Naive thymus-derived CD4-positive, alpha-beta T cell (primary cell): ENCODE measurements at regions not wholly inside any gene's neighbourhood (a gene's known extent, or its start where the extent isn't known, plus 50 kb on each side); places are given as distances from the start of the nearest gene placed in this dataset.

Source experiments
- ATAC-seq: fragments of 150-1000 bp; cut with Tn5 transposase; 2 replicates; pipeline ENCODE4 v1.10.0; 2021; ENCODE audit warnings: mild to moderate bottlenecking, moderate library complexity
- CTCF ChIA-PET: fragments of 350-600 bp; sonication (Branson Sonifier 250); formaldehyde crosslinking; loops from one replicate; lab custom pipeline; 2021; ENCODE audit warnings: antibody characterized with exemption; lab: Charles Lee
- POLR2A ChIA-PET: fragments of 350-600 bp; sonication (Branson Sonifier 250); formaldehyde crosslinking; loops from one replicate; lab custom pipeline; 2021; ENCODE audit warnings: antibody characterized with exemption, inconsistent platforms; lab: Charles Lee
- DNase-seq, 9 donors: peaks; one replicate each; pipeline versions ENCODE4 v3.0.0 to v3.0.0-alpha.2; 2020 to 2022; ENCODE audit warnings: mixed read lengths in 1 of 9
- H3K27ac ChIP-seq: one replicate; pipeline ENCODE4 v1.7.0; 2013; ENCODE audit warnings: mild to moderate bottlenecking, low read depth, low read length, moderate library complexity
- H3K27me3 ChIP-seq, 2 donors: one replicate each; pipeline ENCODE4 v1.7.0; 2013; ENCODE audit warnings: low read length in 2 of 2, mild to moderate bottlenecking in 2 of 2, moderate library complexity in 2 of 2; ENCODE audit not compliant: control insufficient read depth in 2 of 2, insufficient read depth in 2 of 2
- H3K36me3 ChIP-seq, 3 experiments: 1 replicate in 2 of 3; 2 replicates in 1 of 3; pipeline ENCODE4 v1.7.0; 2013; ENCODE audit warnings: low read length in 3 of 3, mild to moderate bottlenecking in 3 of 3, moderate library complexity in 1 of 3; ENCODE audit not compliant: insufficient read depth in 3 of 3, control insufficient read depth in 2 of 3
- H3K4me1 ChIP-seq, 2 donors: one replicate each; pipeline ENCODE4 v1.7.0; 2013; ENCODE audit warnings: low read length in 2 of 2, mild to moderate bottlenecking in 2 of 2, moderate library complexity in 1 of 2; ENCODE audit not compliant: control insufficient read depth in 2 of 2, insufficient read depth in 2 of 2
- H3K4me3 ChIP-seq: 2 replicates; pipeline ENCODE4 v1.7.0; 2013; ENCODE audit warnings: mild to moderate bottlenecking, low read length
- H3K9me3 ChIP-seq, 3 experiments: 1 replicate in 2 of 3; 2 replicates in 1 of 3; pipeline ENCODE4 v1.7.0; 2013; ENCODE audit warnings: low read length in 3 of 3; ENCODE audit not compliant: control insufficient read depth in 2 of 3
- H3K27ac Mint-ChIP-seq, 9 donors: one replicate each; pipeline ENCODE4 v1.8.0; 2020 to 2022; ENCODE audit warnings: mixed read lengths in 9 of 9, mild to moderate bottlenecking in 8 of 9, moderate library complexity in 5 of 9, inconsistent platforms in 2 of 9
- H3K27me3 Mint-ChIP-seq, 5 donors: one replicate each; pipeline ENCODE4 v1.8.0; 2021 to 2022; ENCODE audit warnings: mixed read lengths in 5 of 5, mild to moderate bottlenecking in 1 of 5
- H3K36me3 Mint-ChIP-seq, 5 donors: one replicate each; pipeline ENCODE4 v1.8.0; 2020 to 2022; ENCODE audit warnings: mixed read lengths in 5 of 5, mild to moderate bottlenecking in 3 of 5, inconsistent platforms in 1 of 5
- H3K4me1 Mint-ChIP-seq, 7 donors: one replicate each; pipeline ENCODE4 v1.8.0; 2020 to 2022; ENCODE audit warnings: mixed read lengths in 7 of 7, mild to moderate bottlenecking in 3 of 7, inconsistent platforms in 1 of 7
- H3K4me3 Mint-ChIP-seq, 10 donors: one replicate each; pipeline ENCODE4 v1.8.0; 2020 to 2022; ENCODE audit warnings: mild to moderate bottlenecking in 10 of 10, mixed read lengths in 10 of 10, moderate library complexity in 6 of 10, inconsistent platforms in 2 of 10
- H3K9me3 Mint-ChIP-seq, 11 donors: one replicate each; pipeline ENCODE4 v1.8.0; 2020 to 2022; ENCODE audit warnings: mixed read lengths in 11 of 11, mild to moderate bottlenecking in 4 of 11, inconsistent platforms in 1 of 11, moderate library complexity in 1 of 11
- intact Hi-C, 2 donors: fragments of 100-400 bp; cut with micrococcal nuclease; formaldehyde crosslinking; loops; one replicate each; pipeline ENCODE4 v1.15.1; 2023

DNA sequence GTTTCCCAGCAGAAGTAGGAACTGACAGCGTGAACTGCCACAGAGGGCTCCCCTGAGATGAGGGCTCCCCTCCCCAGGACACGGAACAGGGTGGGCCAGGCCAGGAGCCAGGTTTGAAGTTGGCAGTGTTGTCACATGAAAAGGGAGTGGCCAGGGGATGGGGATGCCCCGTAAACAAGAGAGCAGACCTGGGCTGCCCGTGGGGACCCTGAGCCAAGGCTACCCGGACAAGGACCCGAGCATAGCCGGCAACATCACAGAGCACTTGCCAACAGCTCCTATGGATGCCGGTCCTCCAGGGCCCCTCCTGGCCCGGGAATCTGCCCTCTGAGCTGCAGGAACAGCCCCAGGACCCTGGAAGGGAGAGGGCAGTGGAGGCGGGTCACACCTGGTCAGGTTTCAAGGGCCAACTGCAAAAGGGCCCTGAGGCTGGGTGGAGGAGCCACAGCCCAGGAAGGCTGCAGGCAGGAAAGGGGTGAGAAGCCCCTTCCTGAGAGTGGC lies 102.1 kb downstream of the CPZ start:
- ChIA-PET POLR2A (no interaction called here), CTCF (no interaction called here)
- no peaks in the 10 kb centered on the region for H3K27me3 ChIP-seq
- Mint-ChIP-seq H3K36me3 (no peaks in the 10 kb centered on the region), H3K27ac (no peak overlapping the region), H3K9me3 (peaks cover 0 to 16% (median 5%) of the 10 kb centered on the region in 11 donors), H3K27me3 (peaks cover 0 to 38% (median 9%) of the 10 kb centered on the region in 5 donors), H3K4me1 (no peaks in the 10 kb centered on the region), H3K4me3 (no peak overlapping the region)
- H3K9me3 ChIP-seq, result no peaks in the 10 kb centered on the region
- intact Hi-C loops, result no loop called here
- H3K27ac ChIP-seq, result no peak overlapping the region
- no peaks in the 10 kb centered on the region for H3K4me1 ChIP-seq
- H3K4me3 ChIP-seq, result no peak overlapping the region
- no peaks in the 10 kb centered on the region for H3K36me3 ChIP-seq
- DNase-seq, result no peak
- ATAC-seq, result no peak

DNA sequence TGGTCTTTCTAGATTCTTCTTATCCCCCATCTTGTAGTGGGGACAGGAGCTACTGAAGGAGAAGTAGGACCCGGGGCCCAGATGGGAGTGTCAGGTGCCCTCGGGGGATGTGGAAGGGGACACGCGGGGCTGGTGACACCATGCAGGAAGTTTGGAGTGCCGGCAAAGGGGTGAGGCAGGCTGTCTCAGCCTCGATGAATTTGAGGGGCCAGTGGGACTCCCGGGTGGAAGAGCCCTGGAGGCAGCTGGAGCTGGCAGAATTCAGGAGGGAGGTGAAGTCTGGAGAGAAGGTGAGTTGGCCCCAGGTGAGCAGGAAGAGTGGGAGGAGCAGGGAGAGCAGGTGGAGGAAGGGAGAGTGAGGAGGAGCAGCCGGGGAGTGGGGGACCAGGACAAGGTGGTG lies 101.7 kb downstream of the CPZ start:
- no peak for DNase-seq
- ATAC-seq, result no peak
- Histone ChIP-seq H3K27me3 (no peaks in the 10 kb centered on the region), H3K27ac (no peak overlapping the region), H3K4me1 (no peaks in the 10 kb centered on the region), H3K36me3 (no peaks in the 10 kb centered on the region), H3K9me3 (no peaks in the 10 kb centered on the region), H3K4me3 (no peak overlapping the region)
- Mint-ChIP-seq H3K27me3 (peaks cover 0 to 38% (median 10%) of the 10 kb centered on the region in 5 donors), H3K9me3 (peaks cover 0 to 19% (median 5%) of the 10 kb centered on the region in 11 donors), H3K36me3 (no peaks in the 10 kb centered on the region), H3K27ac (no peak overlapping the region), H3K4me3 (no peak overlapping the region), H3K4me1 (no peaks in the 10 kb centered on the region)
- ChIA-PET CTCF (no interaction called here), POLR2A (no interaction called here)
- intact Hi-C loops, result no loop called here

GRCh38 chr4:8691151-8691775 lies 98.7 kb downstream of the CPZ start:
- no peaks in the 10 kb centered on the region for H3K4me1 Mint-ChIP-seq
- no peak overlapping the region for H3K27ac ChIP-seq
- no peak overlapping the region for H3K27ac Mint-ChIP-seq
- no peak for ATAC-seq
- no peaks in the 10 kb centered on the region for H3K9me3 ChIP-seq
- ChIA-PET CTCF (no interaction called here), POLR2A (no interaction called here)
- no peaks in the 10 kb centered on the region for H3K27me3 ChIP-seq
- H3K4me3 Mint-ChIP-seq, result no peak overlapping the region
- H3K27me3 Mint-ChIP-seq, result peaks cover 0 to 41% (median 14%) of the 10 kb centered on the region in 5 donors
- no peak overlapping the region for H3K4me3 ChIP-seq
- H3K36me3 Mint-ChIP-seq, result no peaks in the 10 kb centered on the region
- no peaks in the 10 kb centered on the region for H3K4me1 ChIP-seq
- intact Hi-C loops, result no loop called here
- H3K36me3 ChIP-seq, result no peaks in the 10 kb centered on the region
- H3K9me3 Mint-ChIP-seq, result peaks cover 0 to 14% (median 3%) of the 10 kb centered on the region in 11 donors
- DNase-seq, result no peak

DNA sequence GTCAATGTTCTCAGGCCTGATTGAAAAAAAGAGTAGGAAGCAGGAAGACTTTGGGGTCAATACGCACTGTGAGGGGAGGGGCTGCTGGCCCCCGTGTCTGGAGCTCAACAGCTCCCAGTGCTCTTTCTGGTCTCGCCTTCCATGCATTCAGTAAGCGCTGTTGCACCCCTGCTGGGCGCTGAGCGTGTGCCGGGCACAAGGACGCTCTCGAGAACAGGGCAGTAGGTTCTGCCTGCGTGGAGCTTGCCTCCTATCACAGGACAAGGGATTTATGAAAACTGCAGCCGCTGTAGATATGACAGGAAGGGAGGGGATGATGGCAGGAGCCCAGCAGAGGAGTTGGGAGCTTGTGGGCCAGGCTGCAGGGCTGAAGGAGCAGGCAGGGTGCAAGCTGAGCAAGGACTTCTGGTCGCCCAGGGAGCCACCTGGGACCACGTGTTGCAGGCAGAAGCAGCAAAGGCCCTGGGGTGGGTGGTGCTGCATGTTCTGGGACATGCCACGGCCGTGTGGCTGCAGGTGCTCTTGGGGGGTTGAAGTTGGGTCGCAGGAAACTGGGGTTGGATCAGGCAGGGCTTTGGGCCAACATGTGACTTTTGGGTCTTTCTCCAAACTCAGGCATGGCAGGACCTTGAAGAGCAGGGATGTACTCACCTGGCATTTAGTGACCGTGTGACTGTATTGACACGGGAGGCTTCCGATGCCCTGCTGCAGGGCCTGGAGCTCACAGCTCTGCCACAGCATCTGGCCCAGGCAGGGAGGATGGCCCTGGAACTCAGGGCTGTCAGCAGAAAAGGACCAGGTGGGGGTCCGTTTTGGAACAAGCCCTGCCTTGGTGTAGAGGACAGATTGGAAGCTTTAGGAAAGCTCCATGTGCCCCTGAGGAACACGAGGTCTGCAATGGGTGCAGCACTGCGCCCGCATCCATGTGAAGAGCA lies 97.9 kb downstream of the CPZ start:
- peaks cover 0 to 14% (median 3%) of the 10 kb centered on the region in 11 donors for H3K9me3 Mint-ChIP-seq
- intact Hi-C loops, result no loop called here
- no peaks in the 10 kb centered on the region for H3K36me3 Mint-ChIP-seq
- no peak overlapping the region for H3K4me3 ChIP-seq
- ATAC-seq, result peak; percentile 12
- H3K27ac ChIP-seq, result no peak overlapping the region
- ChIA-PET POLR2A (no interaction called here), CTCF (interaction anchor here (0.7 kb wide), 1 partner anchor 28 kb away, joined by 4 read pairs; no protein-coding TSS in a partner anchor)
- no peak for DNase-seq
- H3K27me3 Mint-ChIP-seq, result peaks cover 0 to 38% (median 16%) of the 10 kb centered on the region in 5 donors
- H3K4me3 Mint-ChIP-seq, result no peak overlapping the region
- H3K4me1 Mint-ChIP-seq, result no peaks in the 10 kb centered on the region
- H3K36me3 ChIP-seq, result no peaks in the 10 kb centered on the region
- H3K27ac Mint-ChIP-seq, result no peak overlapping the region
- no peaks in the 10 kb centered on the region for H3K4me1 ChIP-seq
- H3K9me3 ChIP-seq, result no peaks in the 10 kb centered on the region
- H3K27me3 ChIP-seq, result no peaks in the 10 kb centered on the region

- H3K4me1 ChIP-seq, result no peaks in the 10 kb centered on the region
- no peak for DNase-seq
- peaks cover 0 to 35% (median 16%) of the 10 kb centered on the region in 5 donors for H3K27me3 Mint-ChIP-seq
These were observed 97.2 kb downstream of the CPZ start for GRCh38 chr4:8689741-8690140.

DNA sequence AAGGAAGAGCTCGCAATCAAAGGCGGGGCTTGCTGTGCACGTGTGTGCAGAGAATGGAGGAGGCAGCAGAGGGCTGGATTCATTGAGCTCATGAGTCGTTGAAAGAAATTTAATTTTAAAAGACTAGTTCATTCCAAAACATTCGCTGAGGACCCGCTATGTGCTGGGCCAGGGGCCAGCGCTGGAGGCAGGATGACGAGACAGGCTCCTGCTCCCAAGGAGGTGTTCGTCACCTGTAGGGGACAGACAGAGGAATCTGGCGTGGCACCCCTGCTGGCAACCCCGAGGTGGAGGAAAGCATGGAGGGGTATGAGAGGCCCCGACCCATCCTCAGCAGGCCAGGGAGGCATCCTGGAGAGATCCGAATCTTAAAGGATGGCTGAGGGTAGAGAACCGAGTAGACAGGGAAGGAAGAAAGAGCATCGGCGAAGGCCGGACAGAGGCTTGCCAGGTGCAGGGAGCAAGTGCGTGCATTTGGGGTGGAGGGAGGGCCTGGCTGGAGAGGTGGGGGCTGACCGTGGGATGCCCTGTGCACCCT lies 96.4 kb downstream of the CPZ start:
- CTCF ChIA-PET, result no interaction called here
- POLR2A ChIA-PET, result no interaction called here

More at GRCh38 chr4:8689741-8690140, 97.2 kb downstream of the CPZ start:
- intact Hi-C loops, result no loop called here
- Histone ChIP-seq H3K27ac (no peak overlapping the region), H3K36me3 (no peaks in the 10 kb centered on the region), H3K9me3 (no peaks in the 10 kb centered on the region), H3K4me3 (no peak overlapping the region), H3K27me3 (no peaks in the 10 kb centered on the region)
- Mint-ChIP-seq H3K9me3 (peaks cover 0 to 14% (median 3%) of the 10 kb centered on the region in 11 donors), H3K27ac (no peak overlapping the region), H3K4me1 (no peaks in the 10 kb centered on the region), H3K36me3 (no peaks in the 10 kb centered on the region), H3K4me3 (no peak overlapping the region)
- ChIA-PET CTCF (interaction anchor here (0.7 kb wide), 1 partner anchor 29 kb away, joined by 4 read pairs; no protein-coding TSS in a partner anchor), POLR2A (no interaction called here)
- no peak for ATAC-seq

More for the DNA sequence above, 96.4 kb downstream of the CPZ start:
- Histone ChIP-seq H3K4me1 (no peaks in the 10 kb centered on the region), H3K4me3 (no peak overlapping the region), H3K36me3 (no peaks in the 10 kb centered on the region), H3K9me3 (no peaks in the 10 kb centered on the region), H3K27me3 (no peaks in the 10 kb centered on the region), H3K27ac (no peak overlapping the region)
- Mint-ChIP-seq H3K27ac (no peak overlapping the region), H3K36me3 (no peaks in the 10 kb centered on the region), H3K27me3 (peaks cover 0 to 32% (median 16%) of the 10 kb centered on the region in 5 donors), H3K4me3 (no peak overlapping the region), H3K4me1 (no peaks in the 10 kb centered on the region), H3K9me3 (peaks cover 0 to 14% (median 3%) of the 10 kb centered on the region in 11 donors)
- DNase-seq, result no peak
- ATAC-seq, result no peak
- intact Hi-C loops, result no loop called here
